Astrocyte of the cerebellum (primary cell): ENCODE measurements at regions not wholly inside any gene's neighbourhood (a gene's known extent, or its start where the extent isn't known, plus 50 kb on each side); places are given as distances from the start of the nearest gene placed in this dataset.
"Not testable (repeated sequence)": the region's sequence is repeated elsewhere in the genome, so short reads cannot be mapped to it uniquely, and the experiment has no call there.

Experiments used
- DNase-seq: peaks from one replicate; pipeline ENCODE4 v3.0.0-alpha.2; 2011; ENCODE audit warnings: low read depth
- H3K4me3 ChIP-seq: 2 replicates; pipeline ENCODE4 v1.5.1; 2011; ENCODE audit warnings: mild to moderate bottlenecking, low read depth, low read length, moderate library complexity
- in situ Hi-C: cut with HindIII; loops from 2 replicates; pipeline ENCODE4 v1.10.0; 2017; ENCODE audit warnings: low sequenced_read_pairs
- TF ChIP-seq, protein P1 (sequence below): IDR thresholded peaks from 2 replicates; pipeline ENCODE4 v1.5.1; 2012; ENCODE audit warnings: low read length, low read depth, moderate library complexity, mild to moderate bottlenecking; ENCODE audit errors: missing control alignments

DNA sequence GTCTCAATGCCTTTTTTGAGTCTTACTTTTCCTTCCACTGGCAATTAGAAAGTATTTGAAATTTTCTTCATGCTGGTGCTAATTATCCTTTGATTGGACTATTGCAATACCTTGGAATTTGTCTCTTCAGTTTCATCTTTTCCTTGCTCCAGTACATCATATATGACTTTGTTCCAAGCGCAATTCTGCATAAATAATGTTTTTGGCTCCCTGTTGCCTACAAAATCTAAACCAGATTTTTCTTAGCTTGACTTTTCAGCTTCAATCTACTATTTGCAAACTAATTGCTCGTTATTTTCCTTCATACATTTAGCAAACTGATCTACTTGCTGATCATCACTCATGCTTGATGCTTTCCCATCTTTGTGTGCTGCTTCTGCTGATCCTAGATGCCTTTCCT is 230.8 kb upstream of the GPR149 start:
- no peak for DNase-seq
- H3K4me3 ChIP-seq, result no peak overlapping the region
- in situ Hi-C loops, result no loop called here
- TF ChIP-seq, protein P1, sequence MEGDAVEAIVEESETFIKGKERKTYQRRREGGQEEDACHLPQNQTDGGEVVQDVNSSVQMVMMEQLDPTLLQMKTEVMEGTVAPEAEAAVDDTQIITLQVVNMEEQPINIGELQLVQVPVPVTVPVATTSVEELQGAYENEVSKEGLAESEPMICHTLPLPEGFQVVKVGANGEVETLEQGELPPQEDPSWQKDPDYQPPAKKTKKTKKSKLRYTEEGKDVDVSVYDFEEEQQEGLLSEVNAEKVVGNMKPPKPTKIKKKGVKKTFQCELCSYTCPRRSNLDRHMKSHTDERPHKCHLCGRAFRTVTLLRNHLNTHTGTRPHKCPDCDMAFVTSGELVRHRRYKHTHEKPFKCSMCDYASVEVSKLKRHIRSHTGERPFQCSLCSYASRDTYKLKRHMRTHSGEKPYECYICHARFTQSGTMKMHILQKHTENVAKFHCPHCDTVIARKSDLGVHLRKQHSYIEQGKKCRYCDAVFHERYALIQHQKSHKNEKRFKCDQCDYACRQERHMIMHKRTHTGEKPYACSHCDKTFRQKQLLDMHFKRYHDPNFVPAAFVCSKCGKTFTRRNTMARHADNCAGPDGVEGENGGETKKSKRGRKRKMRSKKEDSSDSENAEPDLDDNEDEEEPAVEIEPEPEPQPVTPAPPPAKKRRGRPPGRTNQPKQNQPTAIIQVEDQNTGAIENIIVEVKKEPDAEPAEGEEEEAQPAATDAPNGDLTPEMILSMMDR, result no peak

DNA sequence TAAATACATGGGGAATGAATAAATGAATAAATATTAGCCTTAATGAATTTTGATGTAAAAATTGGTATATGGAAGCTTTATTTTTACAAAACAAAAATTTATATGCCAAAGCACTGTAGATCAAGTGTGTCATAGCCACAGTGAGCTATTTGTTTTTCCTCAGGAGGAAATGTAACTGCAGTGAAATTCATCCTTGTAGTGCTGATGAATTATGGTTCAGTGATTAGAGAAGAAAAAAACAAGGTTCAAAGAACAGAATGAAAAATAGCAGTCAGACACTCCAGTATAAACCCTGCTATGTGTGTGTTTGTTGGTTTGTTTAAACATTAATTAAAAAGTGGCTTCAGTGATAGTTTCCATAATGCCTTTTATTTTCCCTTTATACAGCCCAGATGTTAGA is 228.0 kb upstream of the GPR149 start:
- DNase-seq, result no peak
- in situ Hi-C loops, result no loop called here
- TF ChIP-seq, protein P1, result no peak
- no peak overlapping the region for H3K4me3 ChIP-seq

DNA sequence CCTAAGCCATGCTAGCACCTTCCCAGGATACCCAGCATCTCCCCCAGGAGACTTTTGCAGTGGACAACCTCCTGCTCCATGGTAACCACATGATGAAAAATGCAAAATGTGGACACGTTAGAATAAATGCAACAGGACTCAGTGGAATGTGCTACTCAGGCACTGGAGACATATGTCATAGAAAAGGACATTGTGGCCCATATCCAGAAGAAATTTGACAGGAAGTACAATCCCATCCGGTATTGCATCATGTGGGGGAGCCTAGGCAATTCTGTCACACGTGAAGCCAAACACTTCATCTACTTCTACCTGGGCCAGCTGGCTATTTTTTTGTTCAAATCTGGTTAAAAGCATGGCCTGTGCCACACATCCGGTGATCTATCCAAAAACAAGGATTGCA is 227.2 kb upstream of the GPR149 start:
- H3K4me3 ChIP-seq, result no peak overlapping the region
- no peak for DNase-seq
- in situ Hi-C loops, result no loop called here
- TF ChIP-seq, protein P1, result no peak

DNA sequence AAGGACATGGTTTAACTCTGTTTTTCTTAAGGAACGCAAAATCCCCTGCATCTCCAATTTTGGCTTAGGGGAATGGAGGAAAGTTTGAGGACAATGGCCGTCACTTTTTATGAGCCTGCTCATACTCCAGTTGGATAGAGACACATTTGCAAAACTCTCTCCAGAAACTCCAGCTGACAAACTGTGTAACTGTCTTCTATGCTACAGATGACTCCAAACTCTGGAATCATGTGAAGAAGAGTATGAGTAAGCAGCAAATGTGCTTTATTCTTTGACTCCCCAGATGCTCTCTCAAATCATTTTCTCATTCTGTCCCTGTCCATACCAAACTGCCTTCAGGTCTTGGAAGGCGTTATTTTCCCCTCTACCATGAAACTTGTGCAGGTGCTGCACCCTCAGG is 226.5 kb upstream of the GPR149 start:
- in situ Hi-C loops, result no loop called here
- TF ChIP-seq, protein P1, result no peak
- no peak for DNase-seq
- no peak overlapping the region for H3K4me3 ChIP-seq

DNA sequence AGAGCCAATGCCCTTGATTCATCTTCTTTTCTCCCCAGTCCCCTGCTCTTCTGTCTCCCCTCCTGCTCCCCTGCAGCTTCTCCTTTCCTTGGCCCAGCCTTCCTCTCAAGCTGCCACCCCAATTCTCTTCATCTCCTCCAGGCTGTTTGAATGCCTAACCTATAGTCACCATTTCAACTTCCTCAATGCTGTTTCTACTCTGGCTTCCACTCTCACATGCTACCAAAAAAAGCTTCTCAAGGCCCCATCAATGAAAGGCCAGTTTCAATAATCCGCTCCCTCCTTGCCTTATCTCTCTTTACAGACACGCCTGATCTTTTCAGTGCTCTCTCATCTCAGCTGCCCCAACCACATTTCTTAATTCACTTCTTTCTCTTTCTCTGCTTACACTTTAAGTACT is 212.2 kb upstream of the GPR149 start:
- TF ChIP-seq, protein P1, result no peak
- no peak for DNase-seq
- in situ Hi-C loops, result loop anchor here (5.0 kb wide), 1 partner anchor 55 kb away; no protein-coding TSS in a partner anchor
- H3K4me3 ChIP-seq, result no peak overlapping the region

DNA sequence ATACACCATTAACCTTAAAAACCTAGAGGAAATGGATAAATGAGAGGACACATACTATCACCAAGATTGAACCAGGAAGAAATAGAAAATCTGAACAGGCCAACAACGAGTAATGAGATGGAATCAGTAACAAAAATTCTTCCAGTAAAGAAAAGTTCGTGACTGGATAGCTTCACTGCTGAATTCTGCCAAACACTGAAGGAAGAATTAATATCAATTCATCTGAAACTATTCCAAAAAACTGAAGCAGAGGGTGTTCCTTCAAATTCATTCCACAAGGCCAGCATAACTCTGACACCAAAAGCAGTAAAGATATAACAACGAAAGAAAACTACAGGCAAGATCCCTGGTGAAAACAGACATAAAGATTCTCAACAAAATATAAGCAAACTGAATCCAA is 195.8 kb upstream of the GPR149 start:
- TF ChIP-seq, protein P1, result no peak
- no peak for DNase-seq
- H3K4me3 ChIP-seq, result no peak overlapping the region
- in situ Hi-C loops, result no loop called here

DNA sequence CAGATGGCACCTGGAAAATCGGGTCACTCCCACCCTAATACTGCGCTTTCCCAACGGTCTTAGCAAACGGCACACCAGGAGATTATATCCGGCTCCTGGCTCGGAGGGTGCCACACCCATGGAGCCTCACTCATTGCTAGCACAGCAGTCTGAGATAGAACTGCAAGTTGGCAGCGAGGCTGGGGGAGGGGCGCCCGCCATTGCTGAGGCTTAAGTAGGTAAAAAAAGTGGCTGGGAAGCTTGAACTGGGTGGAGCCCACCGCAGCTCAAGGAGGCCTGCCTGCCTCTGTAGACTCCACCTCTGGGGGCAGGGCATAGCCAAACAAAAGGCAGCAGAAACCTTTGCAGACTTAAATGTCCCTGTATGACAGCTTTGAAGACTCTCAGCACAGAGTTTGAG is 189.6 kb upstream of the GPR149 start:
- H3K4me3 ChIP-seq, DNase-seq, in situ Hi-C loops: not testable (repeated sequence)
